ENCODE measurements at regions not wholly inside any gene's neighbourhood (a gene's known extent, or its start where the extent isn't known, plus 50 kb on each side); places are given as distances from the start of the nearest gene placed in this dataset.

- DNase-seq = no peak
Observed at GRCh38 chr16:6020162-6020985, 922.8 kb upstream of the EEF2KMT start.

GRCh38 chr16:6019490-6019991, 921.9 kb upstream of the EEF2KMT start:
- DNase-seq = no peak

GRCh38 chr16:6018848-6019489, 921.4 kb upstream of the EEF2KMT start:
- DNase-seq = no peak

GRCh38 chr16:6016530-6017184, 919.1 kb upstream of the EEF2KMT start:
- no peak for DNase-seq

- no peak for DNase-seq
Observed at GRCh38 chr16:6012716-6013115, 915.1 kb upstream of the EEF2KMT start.

- DNase-seq = no peak
Observed at GRCh38 chr16:6009151-6009550, 911.6 kb upstream of the EEF2KMT start.

GRCh38 chr16:6008670-6009069, 911.1 kb upstream of the EEF2KMT start:
- no peak for DNase-seq

- no peak for DNase-seq
Observed at GRCh38 chr16:5993356-5993755, 895.8 kb upstream of the EEF2KMT start.

GRCh38 chr16:5982979-5983378, 885.4 kb upstream of the EEF2KMT start:
- no peak for DNase-seq

GRCh38 chr16:5979905-5980550, 882.4 kb upstream of the EEF2KMT start:
- DNase-seq = no peak

- DNase-seq = no peak
Observed at GRCh38 chr16:5977329-5977728, 879.7 kb upstream of the EEF2KMT start.

- DNase-seq = no peak
Observed at GRCh38 chr16:5972747-5973146, 875.2 kb upstream of the EEF2KMT start.

GRCh38 chr16:5971924-5972323, 874.3 kb upstream of the EEF2KMT start:
- no peak for DNase-seq

GRCh38 chr16:5971106-5971505, 873.5 kb upstream of the EEF2KMT start:
- no peak for DNase-seq

GRCh38 chr16:5966004-5966403, 868.4 kb upstream of the EEF2KMT start:
- no peak for DNase-seq

- DNase-seq = no peak
Observed at GRCh38 chr16:5965321-5965720, 867.7 kb upstream of the EEF2KMT start.

GRCh38 chr16:5951486-5951885, 853.9 kb upstream of the EEF2KMT start:
- DNase-seq = no peak

- no peak for DNase-seq
Observed at GRCh38 chr16:5944971-5945370, 847.4 kb upstream of the EEF2KMT start.

GRCh38 chr16:5938607-5939006, 841.0 kb upstream of the EEF2KMT start:
- no peak for DNase-seq

- no peak for DNase-seq
Observed at GRCh38 chr16:5932906-5933305, 835.3 kb upstream of the EEF2KMT start.

- DNase-seq = no peak
Observed at GRCh38 chr16:5928476-5929065, 831.0 kb upstream of the EEF2KMT start.

GRCh38 chr16:5925850-5926249, 828.3 kb upstream of the EEF2KMT start:
- DNase-seq = no peak

GRCh38 chr16:5922686-5923085, 825.1 kb upstream of the EEF2KMT start:
- DNase-seq = no peak
